Prostate gland (tissue), 2 donors: ENCODE measurements at regions not wholly inside any gene's neighbourhood (a gene's known extent, or its start where the extent isn't known, plus 50 kb on each side); places are given as distances from the start of the nearest gene placed in this dataset.

Experiments
- DNase-seq: peaks from one replicate; pipeline ENCODE4 v3.0.0-alpha.2; 2019; ENCODE audit warnings: low spot score
- H3K27ac ChIP-seq, 2 donors: fragments of 200-600 bp; sonication (generic); 2 replicates each; pipeline ENCODE4 v1.5.1; 2017 to 2019
- H3K27me3 ChIP-seq: fragments of 200-600 bp; sonication (generic); replicated peaks from 2 replicates; pipeline ENCODE4 v1.5.1; 2019; ENCODE audit not compliant: insufficient read depth
- H3K36me3 ChIP-seq, 2 donors: fragments of 200-600 bp; sonication (generic); 1 replicate in 1 of 2; 2 replicates in 1 of 2; pipeline versions ENCODE4 v1.5.1 to v1.8.1; 2017 to 2019
- H3K4me1 ChIP-seq: fragments of 200-600 bp; sonication (generic); replicated peaks from 2 replicates; pipeline ENCODE4 v1.5.1; 2019
- H3K4me3 ChIP-seq, 2 donors: fragments of 200-600 bp; sonication (generic); 2 replicates each; pipeline ENCODE4 v1.5.1; 2017 to 2019
- H3K9me3 ChIP-seq: fragments of 200-600 bp; sonication (generic); 2 replicates; pipeline ENCODE4 v1.5.1; 2017
- CTCF ChIP-seq, 4 experiments: fragments of 200-600 bp in 2 of 4; fragments of 450-650 bp in 2 of 4; sonication (generic) in 2 of 4; IDR thresholded peaks; 1 replicate in 3 of 4; 2 replicates in 1 of 4; pipeline ENCODE4 v1.5.1; 2016 to 2019; ENCODE audit warnings: antibody characterized with exemption in 4 of 4, mild to moderate bottlenecking in 2 of 4, moderate library complexity in 2 of 4
- POLR2A ChIP-seq: fragments of 450-650 bp; IDR thresholded peaks from one replicate; pipeline ENCODE4 v1.6.1; 2016; ENCODE audit warnings: antibody characterized with exemption, mild to moderate bottlenecking
- POLR2AphosphoS5 ChIP-seq: sonication (generic); formaldehyde crosslinking; IDR thresholded peaks from one replicate; pipeline ENCODE4 v1.6.1; 2017; ENCODE audit warnings: antibody characterized with exemption
- WGBS: methylation state at CpG from one replicate; pipeline ENCODE4 v1.1.5; 2018; 5-methylcytosine and 5-hydroxymethylcytosine counted together
- intact Hi-C: fragments of 100-400 bp; cut with DNase I; formaldehyde crosslinking; loops from one replicate; pipeline ENCODE4 v1.14.2; 2022

- Histone ChIP-seq H3K4me3 (no peak overlapping the region), H3K4me1 (no peaks in the 10 kb centered on the region), H3K27ac (no peak overlapping the region), H3K36me3 (no peaks in the 10 kb centered on the region), H3K9me3 (no peaks in the 10 kb centered on the region), H3K27me3 (no peaks in the 10 kb centered on the region)
- TF ChIP-seq POLR2AphosphoS5 (no peak), CTCF (IDR thresholded peaks at IDR 0.05) (no peak), POLR2A (no peak)
- intact Hi-C loops: no loop called here
- DNase-seq: no peak
Measured at GRCh38 chr18:38038242-38038641, 472.6 kb upstream of the CELF4 start.

- intact Hi-C loops: no loop called here
- Histone ChIP-seq H3K27me3 (no peaks in the 10 kb centered on the region), H3K9me3 (no peaks in the 10 kb centered on the region), H3K27ac (no peak overlapping the region), H3K4me1 (no peaks in the 10 kb centered on the region), H3K4me3 (no peak overlapping the region), H3K36me3 (no peaks in the 10 kb centered on the region)
- WGBS: 52% methylated on average over 3 of the region's 3 CpGs
- TF ChIP-seq POLR2A (no peak), POLR2AphosphoS5 (no peak), CTCF (IDR thresholded peaks at IDR 0.05) (no peak)
- no peak for DNase-seq
Measured at GRCh38 chr18:38035193-38035592, 469.6 kb upstream of the CELF4 start.

- Histone ChIP-seq H3K9me3 (no peaks in the 10 kb centered on the region), H3K27ac (no peak overlapping the region), H3K36me3 (no peaks in the 10 kb centered on the region), H3K27me3 (no peaks in the 10 kb centered on the region), H3K4me3 (no peak overlapping the region), H3K4me1 (no peaks in the 10 kb centered on the region)
- TF ChIP-seq CTCF (IDR thresholded peaks at IDR 0.05): no peak
- no peak for TF ChIP-seq POLR2A
- WGBS: 92% methylated on average over 3 of the region's 3 CpGs
- intact Hi-C loops: no loop called here
- DNase-seq: no peak
Measured at GRCh38 chr18:38033282-38033681, 467.7 kb upstream of the CELF4 start.

- Histone ChIP-seq H3K27me3 (no peaks in the 10 kb centered on the region), H3K4me1 (no peaks in the 10 kb centered on the region), H3K4me3 (no peak overlapping the region), H3K27ac (no peak overlapping the region), H3K36me3 (no peaks in the 10 kb centered on the region), H3K9me3 (no peaks in the 10 kb centered on the region)
- intact Hi-C loops: no loop called here
- TF ChIP-seq POLR2A: no peak
- no peak for TF ChIP-seq POLR2AphosphoS5
- no peak for TF ChIP-seq CTCF (IDR thresholded peaks at IDR 0.05)
- no peak for DNase-seq
Measured at GRCh38 chr18:38032516-38032915, 466.9 kb upstream of the CELF4 start.

- Histone ChIP-seq H3K9me3 (no peaks in the 10 kb centered on the region), H3K4me1 (no peaks in the 10 kb centered on the region), H3K27ac (no peak overlapping the region), H3K27me3 (no peaks in the 10 kb centered on the region), H3K36me3 (no peaks in the 10 kb centered on the region), H3K4me3 (no peak overlapping the region)
- intact Hi-C loops: no loop called here
- no peak for DNase-seq
- WGBS: 78% methylated on average over 7 of the region's 7 CpGs
- TF ChIP-seq POLR2AphosphoS5 (no peak), CTCF (IDR thresholded peaks at IDR 0.05) (no peak), POLR2A (no peak)
Measured at GRCh38 chr18:38028946-38029345, 463.3 kb upstream of the CELF4 start.
